Astrocyte (in vitro differentiated cells and primary cell): ENCODE measurements at regions not wholly inside any gene's neighbourhood (a gene's known extent, or its start where the extent isn't known, plus 50 kb on each side); places are given as distances from the start of the nearest gene placed in this dataset.

Experiments
- DNase-seq: peaks from one replicate; pipeline ENCODE4 v3.0.0-alpha.2; 2010; ENCODE audit warnings: low read depth
- FAIRE-seq: peaks from 2 replicates; lab custom pipeline; 2011; peaks lifted over from hg19 to GRCh38; lab: Jason Lieb, UNC
- H2AFZ ChIP-seq: 2 replicates; pipeline ENCODE4 v1.6.0; 2012; ENCODE audit warnings: low read depth, low read length, inconsistent platforms
- H3K27ac ChIP-seq: 2 replicates; pipeline ENCODE4 v1.5.1; 2011; ENCODE audit warnings: low read depth, low read length, inconsistent platforms
- H3K27me3 ChIP-seq: 2 replicates; pipeline ENCODE4 v1.6.0; 2011; ENCODE audit warnings: low read length, inconsistent platforms; ENCODE audit not compliant: insufficient read depth
- H3K36me3 ChIP-seq: 2 replicates; pipeline ENCODE4 v1.5.1; 2011; ENCODE audit warnings: low read length, inconsistent platforms; ENCODE audit not compliant: insufficient read depth
- H3K4me1 ChIP-seq: 2 replicates; pipeline ENCODE4 v1.5.1; 2011; ENCODE audit warnings: low read length, inconsistent platforms; ENCODE audit not compliant: insufficient read depth
- H3K4me2 ChIP-seq: 2 replicates; pipeline ENCODE4 v1.6.0; 2012; ENCODE audit warnings: low read length, inconsistent platforms
- H3K4me3 ChIP-seq: 2 replicates; pipeline ENCODE4 v1.5.1; 2011; ENCODE audit warnings: low read depth, mild to moderate bottlenecking, low read length, inconsistent platforms; ENCODE audit not compliant: insufficient read depth
- H3K79me2 ChIP-seq: 2 replicates; pipeline ENCODE4 v1.6.0; 2012; ENCODE audit warnings: mild to moderate bottlenecking, low read length, inconsistent platforms; ENCODE audit not compliant: insufficient read depth
- H3K9ac ChIP-seq: 2 replicates; pipeline ENCODE4 v1.6.0; 2012; ENCODE audit warnings: mild to moderate bottlenecking, low read length, inconsistent platforms
- H3K9me3 ChIP-seq: 2 replicates; pipeline ENCODE4 v1.5.1; 2012; ENCODE audit warnings: low read depth, mild to moderate bottlenecking, low read length, inconsistent platforms; ENCODE audit not compliant: insufficient read depth
- H4K20me1 ChIP-seq: 2 replicates; pipeline ENCODE4 v1.6.0; 2012; ENCODE audit warnings: low read length, inconsistent platforms; ENCODE audit not compliant: insufficient read depth
- H3K27ac Mint-ChIP-seq: one replicate; pipeline ENCODE4 v1.8.0; 2021; ENCODE audit warnings: mild to moderate bottlenecking, mixed read lengths; ENCODE audit not compliant: unreplicated experiment
- H3K27me3 Mint-ChIP-seq: one replicate; pipeline ENCODE4 v1.8.0; 2021; ENCODE audit warnings: low read depth, mixed read lengths; ENCODE audit not compliant: unreplicated experiment
- H3K36me3 Mint-ChIP-seq: one replicate; pipeline ENCODE4 v1.8.0; 2021; ENCODE audit warnings: low read depth, mixed read lengths; ENCODE audit not compliant: unreplicated experiment
- H3K4me1 Mint-ChIP-seq: one replicate; pipeline ENCODE4 v1.8.0; 2021; ENCODE audit warnings: low read depth, mixed read lengths; ENCODE audit not compliant: unreplicated experiment
- H3K4me3 Mint-ChIP-seq: one replicate; pipeline ENCODE4 v1.8.0; 2021; ENCODE audit warnings: mild to moderate bottlenecking, moderate library complexity, mixed read lengths; ENCODE audit not compliant: unreplicated experiment
- H3K9me3 Mint-ChIP-seq: one replicate; pipeline ENCODE4 v1.8.0; 2021; ENCODE audit warnings: mild to moderate bottlenecking, mixed read lengths; ENCODE audit not compliant: unreplicated experiment
- EZH2 ChIP-seq: IDR thresholded peaks from 2 replicates; pipeline ENCODE4 v1.6.1; 2012; ENCODE audit warnings: mild to moderate bottlenecking, low read length, inconsistent platforms; ENCODE audit not compliant: insufficient read depth
- TF ChIP-seq, protein P1 (sequence below): IDR thresholded peaks from 2 replicates; pipeline ENCODE4 v1.5.1; 2011; ENCODE audit warnings: low read depth, mild to moderate bottlenecking, inconsistent platforms, low read length, moderate library complexity; ENCODE audit not compliant: insufficient read depth

DNA sequence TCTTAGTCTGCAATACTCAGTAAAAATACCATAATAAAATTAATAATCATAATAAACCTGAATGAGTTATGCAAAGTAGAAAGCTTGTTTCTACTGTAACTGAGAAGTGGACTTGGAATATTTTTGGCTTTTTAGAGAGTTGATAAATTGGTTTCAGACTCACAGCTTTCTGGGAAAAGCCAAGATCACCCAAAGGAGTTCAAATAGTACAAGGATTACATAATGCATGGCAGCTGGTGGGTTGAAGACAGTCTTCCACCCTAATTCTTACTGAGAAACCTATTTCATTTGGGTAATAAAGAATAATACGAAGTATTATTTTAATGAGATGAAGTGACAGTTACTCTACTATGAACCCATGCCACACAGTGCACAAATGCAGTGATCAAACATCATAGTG, 139.4 kb upstream of the KLF12 start:
- no peak overlapping the region for H3K27ac ChIP-seq
- H2AFZ ChIP-seq: no peak overlapping the region
- no peaks in the 10 kb centered on the region for H4K20me1 ChIP-seq
- no peak for DNase-seq
- H3K9me3 ChIP-seq: peaks cover 4% of the 10 kb centered on the region
- H3K4me3 ChIP-seq: no peak overlapping the region
- H3K9me3 Mint-ChIP-seq: peaks cover 7% of the 10 kb centered on the region
- H3K27me3 ChIP-seq: no peaks in the 10 kb centered on the region
- H3K36me3 Mint-ChIP-seq: no peaks in the 10 kb centered on the region
- H3K4me1 ChIP-seq: no peaks in the 10 kb centered on the region
- H3K79me2 ChIP-seq: no peaks in the 10 kb centered on the region
- no peaks in the 10 kb centered on the region for H3K36me3 ChIP-seq
- H3K4me1 Mint-ChIP-seq: peaks cover 4% of the 10 kb centered on the region
- no peak overlapping the region for H3K4me2 ChIP-seq
- H3K27ac Mint-ChIP-seq: no peak overlapping the region
- no peak overlapping the region for H3K4me3 Mint-ChIP-seq
- no peak for FAIRE-seq
- H3K27me3 Mint-ChIP-seq: peaks cover 4% of the 10 kb centered on the region
- TF ChIP-seq EZH2: no peak
- TF ChIP-seq, protein P1, sequence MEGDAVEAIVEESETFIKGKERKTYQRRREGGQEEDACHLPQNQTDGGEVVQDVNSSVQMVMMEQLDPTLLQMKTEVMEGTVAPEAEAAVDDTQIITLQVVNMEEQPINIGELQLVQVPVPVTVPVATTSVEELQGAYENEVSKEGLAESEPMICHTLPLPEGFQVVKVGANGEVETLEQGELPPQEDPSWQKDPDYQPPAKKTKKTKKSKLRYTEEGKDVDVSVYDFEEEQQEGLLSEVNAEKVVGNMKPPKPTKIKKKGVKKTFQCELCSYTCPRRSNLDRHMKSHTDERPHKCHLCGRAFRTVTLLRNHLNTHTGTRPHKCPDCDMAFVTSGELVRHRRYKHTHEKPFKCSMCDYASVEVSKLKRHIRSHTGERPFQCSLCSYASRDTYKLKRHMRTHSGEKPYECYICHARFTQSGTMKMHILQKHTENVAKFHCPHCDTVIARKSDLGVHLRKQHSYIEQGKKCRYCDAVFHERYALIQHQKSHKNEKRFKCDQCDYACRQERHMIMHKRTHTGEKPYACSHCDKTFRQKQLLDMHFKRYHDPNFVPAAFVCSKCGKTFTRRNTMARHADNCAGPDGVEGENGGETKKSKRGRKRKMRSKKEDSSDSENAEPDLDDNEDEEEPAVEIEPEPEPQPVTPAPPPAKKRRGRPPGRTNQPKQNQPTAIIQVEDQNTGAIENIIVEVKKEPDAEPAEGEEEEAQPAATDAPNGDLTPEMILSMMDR: no peak
- no peak overlapping the region for H3K9ac ChIP-seq

DNA sequence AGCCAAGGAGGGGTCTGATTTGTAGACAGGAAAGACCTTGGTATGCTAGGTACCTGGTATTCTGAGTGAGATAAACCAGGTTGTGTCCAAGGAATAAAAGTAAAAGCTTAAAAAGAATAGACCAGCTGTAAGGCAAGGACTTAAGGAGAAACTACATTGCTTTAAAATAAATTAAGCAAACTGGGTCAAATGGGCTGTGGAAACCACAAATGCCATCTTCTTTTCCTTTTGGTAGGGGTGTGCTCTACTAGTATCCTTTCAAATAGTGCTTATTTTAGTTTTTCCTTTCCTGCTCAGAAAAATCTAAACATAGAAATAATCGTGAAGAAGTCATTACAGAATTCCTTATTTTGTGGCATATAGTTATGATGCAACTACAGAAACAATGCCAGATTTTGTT, 138.6 kb upstream of the KLF12 start:
- no peak for TF ChIP-seq EZH2
- TF ChIP-seq, protein P1: no peak
- no peaks in the 10 kb centered on the region for H3K4me1 ChIP-seq
- H3K79me2 ChIP-seq: no peaks in the 10 kb centered on the region
- peaks cover 4% of the 10 kb centered on the region for H3K9me3 ChIP-seq
- H3K36me3 Mint-ChIP-seq: no peaks in the 10 kb centered on the region
- peaks cover 4% of the 10 kb centered on the region for H3K4me1 Mint-ChIP-seq
- H2AFZ ChIP-seq: no peak overlapping the region
- H3K36me3 ChIP-seq: no peaks in the 10 kb centered on the region
- H3K27me3 ChIP-seq: no peaks in the 10 kb centered on the region
- H3K27me3 Mint-ChIP-seq: no peaks in the 10 kb centered on the region
- H3K4me3 Mint-ChIP-seq: no peak overlapping the region
- peaks cover 8% of the 10 kb centered on the region for H3K9me3 Mint-ChIP-seq
- no peak overlapping the region for H3K27ac Mint-ChIP-seq
- no peak overlapping the region for H3K4me2 ChIP-seq
- H3K4me3 ChIP-seq: no peak overlapping the region
- DNase-seq: no peak
- no peak overlapping the region for H3K9ac ChIP-seq
- no peak for FAIRE-seq
- no peak overlapping the region for H3K27ac ChIP-seq
- no peaks in the 10 kb centered on the region for H4K20me1 ChIP-seq

DNA sequence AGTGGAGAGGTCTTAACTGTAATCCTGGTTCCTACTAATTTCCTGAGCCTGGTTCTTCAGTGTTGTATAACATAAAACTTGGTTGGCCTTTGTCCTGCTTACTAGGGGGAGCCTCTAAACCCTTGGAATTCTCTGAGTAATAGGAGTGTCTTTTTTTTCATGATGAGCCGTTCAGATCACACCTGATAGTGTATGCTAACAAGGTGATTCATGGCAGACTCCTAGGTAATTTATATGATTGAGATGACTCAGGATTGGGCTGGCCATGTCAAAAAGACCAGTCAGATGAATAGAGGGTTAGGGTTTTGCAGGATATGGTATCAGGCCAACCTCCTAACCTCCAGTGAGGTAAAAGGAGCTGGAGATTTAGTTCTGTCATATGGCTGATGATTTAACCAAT, 135.8 kb upstream of the KLF12 start:
- Histone ChIP-seq H3K79me2 (no peaks in the 10 kb centered on the region), H3K4me2 (no peak overlapping the region), H3K36me3 (no peaks in the 10 kb centered on the region), H3K27me3 (no peaks in the 10 kb centered on the region), H3K4me3 (no peak overlapping the region), H3K9ac (no peak overlapping the region), H3K9me3 (peaks cover 4% of the 10 kb centered on the region), H3K27ac (no peak overlapping the region), H2AFZ (no peak overlapping the region), H3K4me1 (no peaks in the 10 kb centered on the region), H4K20me1 (no peaks in the 10 kb centered on the region)
- Mint-ChIP-seq H3K4me1 (peaks cover 3% of the 10 kb centered on the region), H3K27me3 (no peaks in the 10 kb centered on the region), H3K9me3 (peaks cover 20% of the 10 kb centered on the region), H3K36me3 (peaks cover 1% of the 10 kb centered on the region), H3K4me3 (no peak overlapping the region), H3K27ac (no peak overlapping the region)
- DNase-seq (no peak), FAIRE-seq (no peak)
- TF ChIP-seq EZH2: no peak
- TF ChIP-seq, protein P1: no peak
